ENCODE measurements at regions not wholly inside any gene's neighbourhood (a gene's known extent, or its start where the extent isn't known, plus 50 kb on each side); places are given as distances from the start of the nearest gene placed in this dataset.
A peak's percentile ranks its signal among the peaks of the same experiment; 100 is the strongest.
"Not testable (repeated sequence)": the region's sequence is repeated elsewhere in the genome, so short reads cannot be mapped to it uniquely, and the experiment has no call there.

GRCh38 chr5:15023266-15023665 is 151.7 kb upstream of the ANKH start:
- DNase-seq (ENCODE audit: low read depth in 2 of 2) = no peak

- no peak for DNase-seq (ENCODE audit: low read depth in 2 of 2)
These were observed 149.9 kb upstream of the ANKH start for GRCh38 chr5:15021266-15022046.

GRCh38 chr5:15020736-15021135 is 149.2 kb upstream of the ANKH start:
- DNase-seq (ENCODE audit: low read depth in 2 of 2) = no peak

- no peak for DNase-seq (ENCODE audit: low read depth in 2 of 2)
These were observed 143.2 kb upstream of the ANKH start for GRCh38 chr5:15014809-15015208.

GRCh38 chr5:15013654-15014463 is 142.3 kb upstream of the ANKH start:
- DNase-seq (ENCODE audit: low read depth in 2 of 2) = no peak

- no peak for DNase-seq (ENCODE audit: low read depth in 2 of 2)
These were observed 140.5 kb upstream of the ANKH start for GRCh38 chr5:15012061-15012460.

GRCh38 chr5:15010936-15011335 is 139.4 kb upstream of the ANKH start:
- DNase-seq (ENCODE audit: low read depth in 2 of 2) = no peak

- no peak for DNase-seq (ENCODE audit: low read depth in 2 of 2)
These were observed 137.8 kb upstream of the ANKH start for GRCh38 chr5:15009420-15009819.

- DNase-seq (ENCODE audit: low read depth in 2 of 2) = no peak
These were observed 137.3 kb upstream of the ANKH start for GRCh38 chr5:15008921-15009320.

- no peak for DNase-seq (ENCODE audit: low read depth in 2 of 2)
These were observed 136.9 kb upstream of the ANKH start for GRCh38 chr5:15008476-15008875.

- DNase-seq (ENCODE audit: low read depth in 2 of 2) = no peak
These were observed 136.1 kb upstream of the ANKH start for GRCh38 chr5:15007646-15008045.

- no peak for DNase-seq (ENCODE audit: low read depth in 2 of 2)
These were observed 132.9 kb upstream of the ANKH start for GRCh38 chr5:15004506-15004905.

- DNase-seq (ENCODE audit: low read depth in 2 of 2) = peak; percentile 29 to 32
These were observed 131.9 kb upstream of the ANKH start for GRCh38 chr5:15003511-15003920.

- no peak for DNase-seq (ENCODE audit: low read depth in 2 of 2)
These were observed 131.2 kb upstream of the ANKH start for GRCh38 chr5:15002791-15003190.

GRCh38 chr5:15002173-15002572 is 130.6 kb upstream of the ANKH start:
- DNase-seq (ENCODE audit: low read depth in 2 of 2) = no peak

- no peak for DNase-seq (ENCODE audit: low read depth in 2 of 2)
These were observed 129.9 kb upstream of the ANKH start for GRCh38 chr5:15001517-15001916.

- no peak for DNase-seq (ENCODE audit: low read depth in 2 of 2)
These were observed 126.9 kb upstream of the ANKH start for GRCh38 chr5:14998491-14998890.

GRCh38 chr5:14996997-14997396 is 125.4 kb upstream of the ANKH start:
- DNase-seq (ENCODE audit: low read depth in 2 of 2) = no peak

- DNase-seq (ENCODE audit: low read depth in 2 of 2) = no peak
These were observed 123.7 kb upstream of the ANKH start for GRCh38 chr5:14995229-14995628.

- DNase-seq (ENCODE audit: low read depth in 2 of 2) = not testable (repeated sequence)
These were observed 122.0 kb upstream of the ANKH start for GRCh38 chr5:14993459-14994133.

GRCh38 chr5:14992751-14993458 is 121.3 kb upstream of the ANKH start:
- peak; percentile 16 to 61 for DNase-seq (ENCODE audit: low read depth in 2 of 2)

GRCh38 chr5:14988223-14988622 is 116.6 kb upstream of the ANKH start:
- DNase-seq (ENCODE audit: low read depth in 2 of 2) = no peak

Measured in stimulated activated CD8-positive, alpha-beta memory T cell treated with anti-CD3 and anti-CD28 coated beads, Interleukin-7, amount 100 ng/mL, for 4 hours (primary cell).